Kidney (tissue), 13 donors: ENCODE measurements at regions not wholly inside any gene's neighbourhood (a gene's known extent, or its start where the extent isn't known, plus 50 kb on each side); places are given as distances from the start of the nearest gene placed in this dataset.

Experiments
- DNase-seq, 5 donors: peaks; one replicate each; pipeline ENCODE4 v3.0.0-alpha.2; 2013 to 2020
- FAIRE-seq: peaks from 2 replicates; lab custom pipeline; 2012; peaks lifted over from hg19 to GRCh38; lab: Jason Lieb, UNC
- H3K27ac ChIP-seq, 2 donors: one replicate each; pipeline ENCODE4 v1.7.0; 2013; ENCODE audit warnings: low read depth in 2 of 2, low read length in 2 of 2, inconsistent platforms in 1 of 2
- H3K27me3 ChIP-seq: one replicate; pipeline ENCODE4 v1.7.1; 2013; ENCODE audit warnings: low read length, inconsistent platforms; ENCODE audit not compliant: control insufficient read depth, insufficient read depth
- H3K36me3 ChIP-seq, 3 donors: one replicate each; pipeline versions ENCODE4 v1.7.0 to v1.7.1; 2013; ENCODE audit warnings: low read length in 3 of 3, control low read depth in 1 of 3, inconsistent platforms in 1 of 3; ENCODE audit not compliant: insufficient read depth in 3 of 3, control insufficient read depth in 2 of 3
- H3K4me1 ChIP-seq, 3 donors: one replicate each; pipeline versions ENCODE4 v1.7.0 to v1.7.1; 2013; ENCODE audit warnings: low read length in 3 of 3, inconsistent platforms in 1 of 3, low read depth in 1 of 3; ENCODE audit not compliant: control insufficient read depth in 2 of 3, insufficient read depth in 2 of 3
- H3K4me3 ChIP-seq, 3 donors: one replicate each; pipeline versions ENCODE4 v1.7.0 to v1.8.1; 2013; ENCODE audit warnings: low read length in 3 of 3, control low read depth in 1 of 3, inconsistent platforms in 1 of 3
- H3K9ac ChIP-seq, 3 donors: one replicate each; pipeline versions ENCODE4 v1.7.0 to v1.7.1; 2013; ENCODE audit warnings: low read length in 3 of 3, control low read depth in 1 of 3, inconsistent platforms in 1 of 3
- H3K9me3 ChIP-seq, 3 donors: one replicate each; pipeline versions ENCODE4 v1.7.0 to v1.7.1; 2013; ENCODE audit warnings: low read length in 3 of 3, control low read depth in 1 of 3, inconsistent platforms in 1 of 3; ENCODE audit not compliant: control insufficient read depth in 2 of 3, insufficient read depth in 1 of 3
- intact Hi-C: fragments of 100-400 bp; cut with DNase I; formaldehyde crosslinking; loops from one replicate; pipeline ENCODE4 v1.11.1; 2022
- TF ChIP-seq, protein P1 (sequence below): IDR thresholded peaks from 3 replicates; pipeline ENCODE4 v1.5.1; 2012; ENCODE audit warnings: mild to moderate bottlenecking, moderate library complexity, borderline replicate concordance; ENCODE audit not compliant: insufficient read depth; ENCODE audit errors: extremely low read depth
- donor health status: control.
- donor health status: control.
- donor health status: control.
- donor health status: control.
- donor health status: control.
- donor health status: DM: yes; HTN: yes; CAD: no.
- donor health status: Normal renal cell carcinoma (clear cell type).

DNA sequence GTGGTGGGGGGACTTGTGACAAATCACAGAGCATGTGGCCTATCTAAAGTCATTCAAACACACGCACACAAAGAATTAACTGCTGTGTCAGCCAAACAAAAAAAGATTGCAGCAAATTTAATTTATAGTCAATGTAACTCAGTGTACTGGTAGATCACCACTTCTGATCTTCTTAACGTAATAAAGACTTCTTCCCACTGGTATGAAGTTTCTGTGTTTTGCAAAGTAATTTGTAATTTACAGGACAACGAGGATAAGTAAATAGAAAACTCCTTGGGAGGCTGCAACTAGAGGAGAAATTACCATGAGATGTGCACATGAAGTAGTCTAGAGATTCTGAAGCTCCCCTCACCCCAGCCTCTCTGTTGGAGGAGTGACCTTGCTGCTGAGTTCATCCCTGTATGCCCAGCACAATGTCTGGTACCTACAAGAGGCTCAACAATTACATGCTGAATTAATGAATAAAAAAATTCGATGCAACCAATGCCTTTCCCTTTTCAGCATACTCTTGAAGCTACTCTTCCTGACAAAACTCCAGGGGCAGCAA is 207.3 kb downstream of the ARRDC4 start:
- no peaks in the 10 kb centered on the region for H3K9me3 ChIP-seq
- no peaks in the 10 kb centered on the region for H3K4me1 ChIP-seq
- H3K36me3 ChIP-seq: no peaks in the 10 kb centered on the region
- FAIRE-seq: no peak
- H3K27me3 ChIP-seq: no peaks in the 10 kb centered on the region
- no peak overlapping the region for H3K27ac ChIP-seq
- H3K9ac ChIP-seq: no peak overlapping the region
- intact Hi-C loops: no loop called here
- TF ChIP-seq, protein P1, sequence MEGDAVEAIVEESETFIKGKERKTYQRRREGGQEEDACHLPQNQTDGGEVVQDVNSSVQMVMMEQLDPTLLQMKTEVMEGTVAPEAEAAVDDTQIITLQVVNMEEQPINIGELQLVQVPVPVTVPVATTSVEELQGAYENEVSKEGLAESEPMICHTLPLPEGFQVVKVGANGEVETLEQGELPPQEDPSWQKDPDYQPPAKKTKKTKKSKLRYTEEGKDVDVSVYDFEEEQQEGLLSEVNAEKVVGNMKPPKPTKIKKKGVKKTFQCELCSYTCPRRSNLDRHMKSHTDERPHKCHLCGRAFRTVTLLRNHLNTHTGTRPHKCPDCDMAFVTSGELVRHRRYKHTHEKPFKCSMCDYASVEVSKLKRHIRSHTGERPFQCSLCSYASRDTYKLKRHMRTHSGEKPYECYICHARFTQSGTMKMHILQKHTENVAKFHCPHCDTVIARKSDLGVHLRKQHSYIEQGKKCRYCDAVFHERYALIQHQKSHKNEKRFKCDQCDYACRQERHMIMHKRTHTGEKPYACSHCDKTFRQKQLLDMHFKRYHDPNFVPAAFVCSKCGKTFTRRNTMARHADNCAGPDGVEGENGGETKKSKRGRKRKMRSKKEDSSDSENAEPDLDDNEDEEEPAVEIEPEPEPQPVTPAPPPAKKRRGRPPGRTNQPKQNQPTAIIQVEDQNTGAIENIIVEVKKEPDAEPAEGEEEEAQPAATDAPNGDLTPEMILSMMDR: no peak
- DNase-seq: no peak
- H3K4me3 ChIP-seq: no peak overlapping the region

DNA sequence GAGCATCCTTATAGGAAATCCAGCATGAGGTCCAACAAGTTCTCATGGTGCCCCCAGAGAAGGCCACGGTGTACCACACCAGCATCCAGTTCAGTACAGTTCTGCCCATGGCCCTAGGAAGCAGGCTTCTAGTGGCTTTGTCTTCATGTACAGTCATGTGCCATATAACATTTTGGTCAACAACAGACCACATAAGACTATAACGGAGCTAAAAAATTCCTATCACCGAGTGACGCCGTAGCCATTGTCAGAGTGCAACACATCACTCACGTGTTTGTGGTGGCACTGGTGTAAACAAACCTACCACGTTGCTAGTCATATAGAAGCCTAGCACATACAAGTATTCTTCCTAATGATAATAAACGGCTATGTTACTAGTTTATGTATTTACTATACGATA is 209.0 kb downstream of the ARRDC4 start:
- no peak overlapping the region for H3K27ac ChIP-seq
- FAIRE-seq: no peak
- H3K9ac ChIP-seq: no peak overlapping the region
- H3K4me3 ChIP-seq: no peak overlapping the region
- no peaks in the 10 kb centered on the region for H3K4me1 ChIP-seq
- intact Hi-C loops: no loop called here
- no peaks in the 10 kb centered on the region for H3K27me3 ChIP-seq
- TF ChIP-seq, protein P1: no peak
- DNase-seq: no peak
- H3K36me3 ChIP-seq: no peaks in the 10 kb centered on the region
- H3K9me3 ChIP-seq: no peaks in the 10 kb centered on the region

DNA sequence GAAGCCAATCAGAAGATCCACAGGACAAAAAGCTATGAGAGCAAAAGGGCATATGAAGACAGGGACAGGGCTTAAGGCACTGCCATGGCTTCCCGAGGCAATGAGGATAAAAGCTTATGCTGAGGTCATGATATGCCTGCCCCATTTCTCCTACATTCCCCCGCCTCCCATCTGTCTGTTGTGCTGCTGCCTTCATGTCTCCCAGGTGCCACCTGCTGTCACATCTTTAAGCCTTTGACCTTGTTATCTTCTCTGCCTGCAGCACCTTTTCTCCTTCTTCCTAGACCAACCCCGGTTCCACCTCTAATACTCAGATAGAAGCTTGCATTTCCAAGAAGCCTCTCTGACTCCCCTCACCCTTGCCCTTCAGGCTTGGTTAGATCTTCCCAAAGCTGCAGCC is 213.8 kb downstream of the ARRDC4 start:
- TF ChIP-seq, protein P1: no peak
- Histone ChIP-seq H3K4me3 (no peak overlapping the region), H3K9me3 (no peaks in the 10 kb centered on the region), H3K9ac (no peak overlapping the region), H3K27me3 (peaks cover 8% of the 10 kb centered on the region), H3K27ac (no peak overlapping the region), H3K36me3 (no peaks in the 10 kb centered on the region), H3K4me1 (no peaks in the 10 kb centered on the region)
- DNase-seq (no peak), FAIRE-seq (no peak)
- intact Hi-C loops: no loop called here

DNA sequence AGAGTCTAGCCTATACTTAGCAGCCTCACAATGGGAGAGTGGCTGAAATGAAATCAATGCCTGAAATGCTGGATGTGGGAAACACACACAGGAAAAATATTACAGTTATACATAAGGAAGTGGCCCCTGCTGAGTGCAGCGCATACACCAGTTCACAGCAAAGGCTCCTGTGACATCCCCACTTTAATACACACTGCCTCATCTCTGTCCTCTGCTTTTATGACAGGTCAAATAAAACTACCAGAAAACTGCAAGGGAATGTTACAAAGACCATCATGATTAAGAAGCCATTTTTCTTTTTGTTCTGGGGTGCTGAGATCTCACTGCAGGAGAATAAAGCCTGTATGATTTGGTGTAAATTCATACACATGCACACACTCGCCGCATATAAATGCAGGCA is 214.3 kb downstream of the ARRDC4 start:
- H3K27ac ChIP-seq: no peak overlapping the region
- intact Hi-C loops: no loop called here
- no peak for FAIRE-seq

More for the DNA sequence above, 214.3 kb downstream of the ARRDC4 start:
- Histone ChIP-seq H3K4me1 (no peaks in the 10 kb centered on the region), H3K9me3 (no peaks in the 10 kb centered on the region), H3K9ac (no peak overlapping the region), H3K27me3 (peaks cover 8% of the 10 kb centered on the region), H3K36me3 (no peaks in the 10 kb centered on the region), H3K4me3 (no peak overlapping the region)
- TF ChIP-seq, protein P1: no peak
- no peak for DNase-seq
